Body of pancreas (tissue), 4 donors: ENCODE measurements at regions not wholly inside any gene's neighbourhood (a gene's known extent, or its start where the extent isn't known, plus 50 kb on each side); places are given as distances from the start of the nearest gene placed in this dataset.

Experiments
- POLR2A ChIP-seq, 3 donors: fragments of 450-650 bp; IDR thresholded peaks; one replicate each; pipeline ENCODE4 v1.6.1; 2016; ENCODE audit warnings: antibody characterized with exemption in 3 of 3, mild to moderate bottlenecking in 2 of 3
- TF ChIP-seq, protein P1 (sequence below), 7 experiments: fragments of 450-650 bp in 4 of 7; fragments of 200-600 bp in 3 of 7; sonication (generic) in 3 of 7; IDR thresholded peaks; one replicate each; pipeline ENCODE4 v1.5.1; 2016 to 2019; ENCODE audit warnings: antibody characterized with exemption in 7 of 7

DNA sequence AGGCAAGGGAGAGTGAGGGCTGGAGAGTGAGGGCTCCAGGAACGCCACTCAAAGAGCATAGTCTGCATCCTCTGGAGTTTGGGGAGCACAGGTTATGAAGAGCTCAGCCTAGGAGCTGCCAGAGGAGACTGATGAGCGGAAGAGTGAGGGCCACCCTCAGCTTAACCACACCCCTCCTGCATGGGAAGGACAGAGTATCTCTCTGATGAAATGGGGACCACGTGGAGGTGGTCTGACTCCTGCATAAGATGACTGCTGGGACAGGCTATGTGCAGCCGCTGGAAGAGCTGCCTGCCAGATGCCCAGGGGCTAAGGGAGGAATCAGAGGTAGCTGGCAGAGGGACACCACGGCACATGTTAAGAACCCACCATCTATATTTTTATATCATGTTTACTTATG lies 162.9 kb upstream of the POU2AF2 start:
- TF ChIP-seq, protein P1, sequence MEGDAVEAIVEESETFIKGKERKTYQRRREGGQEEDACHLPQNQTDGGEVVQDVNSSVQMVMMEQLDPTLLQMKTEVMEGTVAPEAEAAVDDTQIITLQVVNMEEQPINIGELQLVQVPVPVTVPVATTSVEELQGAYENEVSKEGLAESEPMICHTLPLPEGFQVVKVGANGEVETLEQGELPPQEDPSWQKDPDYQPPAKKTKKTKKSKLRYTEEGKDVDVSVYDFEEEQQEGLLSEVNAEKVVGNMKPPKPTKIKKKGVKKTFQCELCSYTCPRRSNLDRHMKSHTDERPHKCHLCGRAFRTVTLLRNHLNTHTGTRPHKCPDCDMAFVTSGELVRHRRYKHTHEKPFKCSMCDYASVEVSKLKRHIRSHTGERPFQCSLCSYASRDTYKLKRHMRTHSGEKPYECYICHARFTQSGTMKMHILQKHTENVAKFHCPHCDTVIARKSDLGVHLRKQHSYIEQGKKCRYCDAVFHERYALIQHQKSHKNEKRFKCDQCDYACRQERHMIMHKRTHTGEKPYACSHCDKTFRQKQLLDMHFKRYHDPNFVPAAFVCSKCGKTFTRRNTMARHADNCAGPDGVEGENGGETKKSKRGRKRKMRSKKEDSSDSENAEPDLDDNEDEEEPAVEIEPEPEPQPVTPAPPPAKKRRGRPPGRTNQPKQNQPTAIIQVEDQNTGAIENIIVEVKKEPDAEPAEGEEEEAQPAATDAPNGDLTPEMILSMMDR (IDR thresholded peaks at IDR 0.05) = no peak
- no peak for TF ChIP-seq POLR2A (IDR thresholded peaks at IDR 0.05)
